GM12878 (cell line): ENCODE measurements at regions not wholly inside any gene's neighbourhood (a gene's known extent, or its start where the extent isn't known, plus 50 kb on each side); places are given as distances from the start of the nearest gene placed in this dataset.

Experiments used
- ATAC-seq: fragments of 200-7000 bp; cut with Tn5 transposase; 3 replicates; pipeline ENCODE4 v1.9.1; 2020; ENCODE audit warnings: mild to moderate bottlenecking, moderate library complexity
- BruUV-seq: library from RNA; stranded (reverse); fragments of 400-500 nt; replicated peaks from 2 replicates; lab custom pipeline; 2021; lab: Mats Ljungman, UMichigan
- CTCF ChIA-PET: fragments of 300-600 bp; sonication (Branson Sonifier 250); formaldehyde crosslinking; extraction: SDS; loops from one replicate; lab custom pipeline; 2021; ENCODE audit warnings: inconsistent platforms; lab: Yijun Ruan, JAX
- POLR2A ChIA-PET: fragments of 350-600 bp; formaldehyde crosslinking; extraction: SDS; loops from one replicate; lab custom pipeline; 2021; ENCODE audit warnings: inconsistent platforms; lab: Charles Lee
- RAD21 ChIA-PET: fragments of 300-600 bp; sonication (Branson Sonifier 250); formaldehyde crosslinking; loops from one replicate; lab custom pipeline; 2023; ENCODE audit warnings: antibody characterized with exemption; ENCODE audit not compliant: unreplicated experiment; lab: Charles Lee
- SMC1A ChIA-PET: fragments of 300-600 bp; sonication (Branson Sonifier 250); formaldehyde crosslinking; loops from one replicate; lab custom pipeline; 2023; ENCODE audit not compliant: unreplicated experiment, uncharacterized antibody; lab: Charles Lee
- DNase-seq: peaks from one replicate; pipeline ENCODE4 v3.0.0-alpha.2; 2011; ENCODE audit warnings: low read depth, low spot score
- FAIRE-seq: peaks from 3 replicates; lab custom pipeline; 2011; peaks lifted over from hg19 to GRCh38; lab: Jason Lieb, UNC
- H2AFZ ChIP-seq: 2 replicates; pipeline ENCODE4 v1.6.0; 2011; ENCODE audit warnings: low read depth, low read length, control low read depth; ENCODE audit not compliant: control insufficient read depth
- H3K27ac ChIP-seq: 2 replicates; pipeline ENCODE4 v1.5.1; 2011; ENCODE audit warnings: control low read depth; ENCODE audit not compliant: control insufficient read depth, insufficient read depth
- H3K27me3 ChIP-seq, 2 experiments: replicated peaks in 1 of 2; 2 replicates each; pipeline versions ENCODE4 v1.6.0 to v1.6.1; 2011; ENCODE audit warnings: low read length in 1 of 2; ENCODE audit not compliant: control insufficient read depth in 2 of 2, insufficient read depth in 2 of 2
- H3K36me3 ChIP-seq, 2 experiments: 2 replicates each; pipeline ENCODE4 v1.5.1; 2011; ENCODE audit warnings: low read length in 1 of 2; ENCODE audit not compliant: control insufficient read depth in 2 of 2, insufficient read depth in 2 of 2
- H3K4me1 ChIP-seq: 2 replicates; pipeline ENCODE4 v1.6.1; 2011; ENCODE audit warnings: mild to moderate bottlenecking, low read length, moderate library complexity, mixed read lengths; ENCODE audit not compliant: control insufficient read depth, insufficient read depth
- H3K4me2 ChIP-seq: 2 replicates; pipeline ENCODE4 v1.6.0; 2011; ENCODE audit warnings: control low read depth; ENCODE audit not compliant: control insufficient read depth, insufficient read depth
- H3K4me3 ChIP-seq: fragments of 200-600 bp; sonication (generic); 2 replicates; pipeline ENCODE4 v1.5.1; 2016
- H3K79me2 ChIP-seq: 2 replicates; pipeline ENCODE4 v1.6.0; 2011; ENCODE audit warnings: low read length; ENCODE audit not compliant: control insufficient read depth, insufficient read depth
- H3K9ac ChIP-seq: 2 replicates; pipeline ENCODE4 v1.8.0; 2011; ENCODE audit warnings: low read length, control low read depth, mixed read lengths; ENCODE audit not compliant: control insufficient read depth, insufficient read depth
- H3K9me3 ChIP-seq: replicated peaks from 3 replicates; pipeline ENCODE4 v1.5.1; 2011; ENCODE audit warnings: mild to moderate bottlenecking, low read length; ENCODE audit not compliant: control insufficient read depth, insufficient read depth
- H4K20me1 ChIP-seq: 2 replicates; pipeline ENCODE4 v1.6.0; 2011; ENCODE audit not compliant: control insufficient read depth, insufficient read depth
- ATF2 ChIP-seq: IDR thresholded peaks from 2 replicates; pipeline ENCODE4 v1.6.1; 2012; ENCODE audit warnings: low read length, inconsistent platforms
- ATF7 ChIP-seq: fragments of 450-650 bp; IDR thresholded peaks from 2 replicates; pipeline ENCODE4 v1.6.1; 2016; ENCODE audit warnings: low read depth, mild to moderate bottlenecking
- CHD2 ChIP-seq: IDR thresholded peaks from 2 replicates; pipeline ENCODE4 v1.6.1; 2011; ENCODE audit warnings: low read depth, low read length, improper control_type of control experiment, borderline replicate concordance
- PBX3 ChIP-seq: IDR thresholded peaks from 2 replicates; pipeline ENCODE4 v1.6.1; 2011; ENCODE audit warnings: mild to moderate bottlenecking, low read depth, low read length, moderate library complexity; ENCODE audit not compliant: insufficient replicate concordance
- RCOR1 ChIP-seq: conservative IDR thresholded peaks from 2 replicates; pipeline ENCODE4 v1.6.1; 2012; ENCODE audit warnings: low read depth, low read length, improper control_type of control experiment
- ZNF592 ChIP-seq: fragments of 450-650 bp; IDR thresholded peaks from 2 replicates; pipeline ENCODE4 v1.6.1; 2017; ENCODE audit warnings: mild to moderate bottlenecking, moderate library complexity
- WGBS: methylation state at CpG from one replicate; pipeline ENCODE4 v1.1.6; 2016; ENCODE audit warnings: low lambda C conversion rate; ENCODE audit not compliant: insufficient replicate concordance, insufficient coverage; ENCODE audit errors: missing lambda C conversion rate; 5-methylcytosine and 5-hydroxymethylcytosine counted together
- in situ Hi-C: fragments of 300-500 bp; cut with MboI; formaldehyde crosslinking; loops from 9 replicates; pipeline ENCODE4 v1.14.3; 2018; ENCODE audit warnings: mixed read lengths
- intact Hi-C: fragments of 100-400 bp; cut with micrococcal nuclease; formaldehyde crosslinking; loops from one replicate; pipeline ENCODE4 v1.14.2; 2022; ENCODE audit not compliant: unreplicated experiment
- TF ChIP-seq, protein P1 (sequence below): fragments of 450-650 bp; IDR thresholded peaks from 2 replicates; pipeline ENCODE4 v1.6.1; 2017; ENCODE audit warnings: mild to moderate bottlenecking, moderate library complexity
- TF ChIP-seq, protein P2 (sequence below), 3 experiments: IDR thresholded peaks in 2 of 3; conservative IDR thresholded peaks in 1 of 3; 2 replicates each; pipeline ENCODE4 v1.5.1; 2011; ENCODE audit warnings: low read depth in 3 of 3, low read length in 3 of 3, mild to moderate bottlenecking in 3 of 3, control low read depth in 2 of 3, moderate library complexity in 2 of 3, inconsistent platforms in 1 of 3, mixed read lengths in 1 of 3; ENCODE audit not compliant: control insufficient read depth in 2 of 3, insufficient read depth in 1 of 3; ENCODE audit errors: extremely low read depth in 1 of 3

DNA sequence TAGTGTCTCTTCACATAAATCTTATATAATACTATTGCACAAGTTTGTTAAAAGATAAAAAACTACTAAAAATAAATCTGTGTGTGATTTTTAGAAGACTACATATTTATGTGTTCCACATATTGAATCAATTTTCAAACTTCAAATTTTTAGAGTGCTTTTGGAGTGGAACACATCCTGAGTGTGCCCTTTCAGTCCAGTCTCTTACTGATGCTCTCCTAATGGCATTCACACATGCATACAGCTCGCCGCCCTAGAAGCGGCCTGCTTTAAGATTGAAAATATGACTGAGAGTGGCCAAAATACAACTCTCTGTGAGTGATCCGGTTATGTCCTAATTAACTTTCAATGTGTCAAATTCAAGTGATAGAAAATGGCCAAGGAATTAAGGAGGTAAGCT lies 628.8 kb downstream of the ANKRD50 start (continued):
- TF ChIP-seq, protein P1, sequence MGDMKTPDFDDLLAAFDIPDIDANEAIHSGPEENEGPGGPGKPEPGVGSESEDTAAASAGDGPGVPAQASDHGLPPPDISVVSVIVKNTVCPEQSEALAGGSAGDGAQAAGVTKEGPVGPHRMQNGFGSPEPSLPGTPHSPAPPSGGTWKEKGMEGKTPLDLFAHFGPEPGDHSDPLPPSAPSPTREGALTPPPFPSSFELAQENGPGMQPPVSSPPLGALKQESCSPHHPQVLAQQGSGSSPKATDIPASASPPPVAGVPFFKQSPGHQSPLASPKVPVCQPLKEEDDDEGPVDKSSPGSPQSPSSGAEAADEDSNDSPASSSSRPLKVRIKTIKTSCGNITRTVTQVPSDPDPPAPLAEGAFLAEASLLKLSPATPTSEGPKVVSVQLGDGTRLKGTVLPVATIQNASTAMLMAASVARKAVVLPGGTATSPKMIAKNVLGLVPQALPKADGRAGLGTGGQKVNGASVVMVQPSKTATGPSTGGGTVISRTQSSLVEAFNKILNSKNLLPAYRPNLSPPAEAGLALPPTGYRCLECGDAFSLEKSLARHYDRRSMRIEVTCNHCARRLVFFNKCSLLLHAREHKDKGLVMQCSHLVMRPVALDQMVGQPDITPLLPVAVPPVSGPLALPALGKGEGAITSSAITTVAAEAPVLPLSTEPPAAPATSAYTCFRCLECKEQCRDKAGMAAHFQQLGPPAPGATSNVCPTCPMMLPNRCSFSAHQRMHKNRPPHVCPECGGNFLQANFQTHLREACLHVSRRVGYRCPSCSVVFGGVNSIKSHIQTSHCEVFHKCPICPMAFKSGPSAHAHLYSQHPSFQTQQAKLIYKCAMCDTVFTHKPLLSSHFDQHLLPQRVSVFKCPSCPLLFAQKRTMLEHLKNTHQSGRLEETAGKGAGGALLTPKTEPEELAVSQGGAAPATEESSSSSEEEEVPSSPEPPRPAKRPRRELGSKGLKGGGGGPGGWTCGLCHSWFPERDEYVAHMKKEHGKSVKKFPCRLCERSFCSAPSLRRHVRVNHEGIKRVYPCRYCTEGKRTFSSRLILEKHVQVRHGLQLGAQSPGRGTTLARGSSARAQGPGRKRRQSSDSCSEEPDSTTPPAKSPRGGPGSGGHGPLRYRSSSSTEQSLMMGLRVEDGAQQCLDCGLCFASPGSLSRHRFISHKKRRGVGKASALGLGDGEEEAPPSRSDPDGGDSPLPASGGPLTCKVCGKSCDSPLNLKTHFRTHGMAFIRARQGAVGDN, result no peak

GRCh38 chr4:124085561-124086180 lies 626.9 kb downstream of the ANKRD50 start:
- FAIRE-seq, result no peak
- intact Hi-C loops (no loop called here), in situ Hi-C loops (no loop called here)
- no peaks in the 10 kb centered on the region for H3K79me2 ChIP-seq
- no peaks in the 10 kb centered on the region for H4K20me1 ChIP-seq
- H3K4me1 ChIP-seq, result no peaks in the 10 kb centered on the region
- no peak overlapping the region for H3K27ac ChIP-seq
- SMC1A ChIA-PET, result no interaction called here
- BruUV-seq, result no TSS peak
- no peak overlapping the region for H3K9ac ChIP-seq
- no peaks in the 10 kb centered on the region for H3K27me3 ChIP-seq
- H3K4me3 ChIP-seq, result no peak overlapping the region
- H2AFZ ChIP-seq, result no peak overlapping the region
- POLR2A ChIA-PET, result no interaction called here
- H3K36me3 ChIP-seq, result no peaks in the 10 kb centered on the region
- H3K4me2 ChIP-seq, result no peak overlapping the region
- ATAC-seq, result no peak
- 4% methylated on average over 3 of the region's 3 CpGs for WGBS
- CTCF ChIA-PET, result no interaction called here
- RAD21 ChIA-PET, result no interaction called here
- no peak for DNase-seq
- no peaks in the 10 kb centered on the region for H3K9me3 ChIP-seq
- no peak for TF ChIP-seq ATF7
- TF ChIP-seq ZNF592, result no peak
- TF ChIP-seq CHD2, result no peak
- no peak for TF ChIP-seq ATF2
- TF ChIP-seq, protein P2, sequence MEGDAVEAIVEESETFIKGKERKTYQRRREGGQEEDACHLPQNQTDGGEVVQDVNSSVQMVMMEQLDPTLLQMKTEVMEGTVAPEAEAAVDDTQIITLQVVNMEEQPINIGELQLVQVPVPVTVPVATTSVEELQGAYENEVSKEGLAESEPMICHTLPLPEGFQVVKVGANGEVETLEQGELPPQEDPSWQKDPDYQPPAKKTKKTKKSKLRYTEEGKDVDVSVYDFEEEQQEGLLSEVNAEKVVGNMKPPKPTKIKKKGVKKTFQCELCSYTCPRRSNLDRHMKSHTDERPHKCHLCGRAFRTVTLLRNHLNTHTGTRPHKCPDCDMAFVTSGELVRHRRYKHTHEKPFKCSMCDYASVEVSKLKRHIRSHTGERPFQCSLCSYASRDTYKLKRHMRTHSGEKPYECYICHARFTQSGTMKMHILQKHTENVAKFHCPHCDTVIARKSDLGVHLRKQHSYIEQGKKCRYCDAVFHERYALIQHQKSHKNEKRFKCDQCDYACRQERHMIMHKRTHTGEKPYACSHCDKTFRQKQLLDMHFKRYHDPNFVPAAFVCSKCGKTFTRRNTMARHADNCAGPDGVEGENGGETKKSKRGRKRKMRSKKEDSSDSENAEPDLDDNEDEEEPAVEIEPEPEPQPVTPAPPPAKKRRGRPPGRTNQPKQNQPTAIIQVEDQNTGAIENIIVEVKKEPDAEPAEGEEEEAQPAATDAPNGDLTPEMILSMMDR (IDR thresholded peaks at IDR 0.05 in 2 of 3, conservative IDR thresholded peaks at IDR 0.05 in 1 of 3; ENCODE audit: control insufficient read depth in 2 of 3, extremely low read depth in 1 of 3, insufficient read depth in 1 of 3, low read depth in 3 of 3, low read length in 3 of 3), result no peak
- no peak for TF ChIP-seq RCOR1
- no peak for TF ChIP-seq PBX3
